ENCODE measurements at regions not wholly inside any gene's neighbourhood (a gene's known extent, or its start where the extent isn't known, plus 50 kb on each side); places are given as distances from the start of the nearest gene placed in this dataset.

DNA sequence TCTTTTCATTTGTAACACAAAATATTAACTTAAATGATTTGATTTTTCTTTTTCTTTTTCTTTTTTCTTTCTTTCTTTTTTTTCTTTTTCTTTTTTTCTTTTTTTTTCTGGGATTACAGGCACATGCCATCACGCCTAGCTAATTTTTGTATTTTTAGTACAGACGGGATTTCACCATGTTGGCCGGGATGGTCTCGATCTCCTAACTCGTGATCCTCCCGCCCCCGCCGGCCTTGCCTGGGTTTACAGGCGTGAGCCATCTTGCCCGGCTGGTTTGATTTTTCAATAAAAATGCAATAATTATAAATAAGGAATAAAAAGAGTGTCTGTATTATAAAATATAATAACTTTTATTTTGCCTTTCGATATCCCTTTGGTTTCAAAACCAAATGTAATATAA is 146.7 kb upstream of the RGS18 start:
- Mint-ChIP-seq H3K4me3 (ENCODE audit: unreplicated experiment) (no peak overlapping the region), H3K36me3 (ENCODE audit: low read depth, unreplicated experiment) (no peaks in the 10 kb centered on the region), H3K4me1 (ENCODE audit: low read depth, unreplicated experiment) (no peaks in the 10 kb centered on the region), H3K27ac (ENCODE audit: unreplicated experiment) (no peak overlapping the region), H3K9me3 (ENCODE audit: unreplicated experiment) (no peaks in the 10 kb centered on the region), H3K27me3 (ENCODE audit: low read depth, unreplicated experiment) (no peaks in the 10 kb centered on the region)
- Histone ChIP-seq H3K9ac (ENCODE audit: low read length) (no peak overlapping the region), H3K27me3 (ENCODE audit: insufficient read depth, low read length) (no peaks in the 10 kb centered on the region), H3K4me2 (ENCODE audit: low read length) (no peak overlapping the region), H4K20me1 (ENCODE audit: insufficient read depth, low read length) (no peaks in the 10 kb centered on the region), H3K27ac (ENCODE audit: low read depth, low read length) (no peak overlapping the region), H3K9me3 (ENCODE audit: insufficient read depth, low read depth, low read length) (no peaks in the 10 kb centered on the region), H3K79me2 (ENCODE audit: insufficient read depth, low read length) (no peaks in the 10 kb centered on the region), H3K4me3 (ENCODE audit: insufficient read depth, low read depth, low read length) (no peak overlapping the region), H3K4me1 (ENCODE audit: insufficient read depth, low read length) (no peaks in the 10 kb centered on the region), H2AFZ (ENCODE audit: low read depth, low read length) (no peak overlapping the region), H3K36me3 (ENCODE audit: insufficient read depth, low read length) (no peaks in the 10 kb centered on the region)
- TF ChIP-seq, protein P1, sequence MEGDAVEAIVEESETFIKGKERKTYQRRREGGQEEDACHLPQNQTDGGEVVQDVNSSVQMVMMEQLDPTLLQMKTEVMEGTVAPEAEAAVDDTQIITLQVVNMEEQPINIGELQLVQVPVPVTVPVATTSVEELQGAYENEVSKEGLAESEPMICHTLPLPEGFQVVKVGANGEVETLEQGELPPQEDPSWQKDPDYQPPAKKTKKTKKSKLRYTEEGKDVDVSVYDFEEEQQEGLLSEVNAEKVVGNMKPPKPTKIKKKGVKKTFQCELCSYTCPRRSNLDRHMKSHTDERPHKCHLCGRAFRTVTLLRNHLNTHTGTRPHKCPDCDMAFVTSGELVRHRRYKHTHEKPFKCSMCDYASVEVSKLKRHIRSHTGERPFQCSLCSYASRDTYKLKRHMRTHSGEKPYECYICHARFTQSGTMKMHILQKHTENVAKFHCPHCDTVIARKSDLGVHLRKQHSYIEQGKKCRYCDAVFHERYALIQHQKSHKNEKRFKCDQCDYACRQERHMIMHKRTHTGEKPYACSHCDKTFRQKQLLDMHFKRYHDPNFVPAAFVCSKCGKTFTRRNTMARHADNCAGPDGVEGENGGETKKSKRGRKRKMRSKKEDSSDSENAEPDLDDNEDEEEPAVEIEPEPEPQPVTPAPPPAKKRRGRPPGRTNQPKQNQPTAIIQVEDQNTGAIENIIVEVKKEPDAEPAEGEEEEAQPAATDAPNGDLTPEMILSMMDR (IDR thresholded peaks at IDR 0.05; ENCODE audit: insufficient read depth, low read depth, low read length) = no peak
- TF ChIP-seq EZH2 (IDR thresholded peaks at IDR 0.05; ENCODE audit: insufficient read depth, low read length) = no peak
- DNase-seq (ENCODE audit: low read depth) (no peak), FAIRE-seq (no peak)

DNA sequence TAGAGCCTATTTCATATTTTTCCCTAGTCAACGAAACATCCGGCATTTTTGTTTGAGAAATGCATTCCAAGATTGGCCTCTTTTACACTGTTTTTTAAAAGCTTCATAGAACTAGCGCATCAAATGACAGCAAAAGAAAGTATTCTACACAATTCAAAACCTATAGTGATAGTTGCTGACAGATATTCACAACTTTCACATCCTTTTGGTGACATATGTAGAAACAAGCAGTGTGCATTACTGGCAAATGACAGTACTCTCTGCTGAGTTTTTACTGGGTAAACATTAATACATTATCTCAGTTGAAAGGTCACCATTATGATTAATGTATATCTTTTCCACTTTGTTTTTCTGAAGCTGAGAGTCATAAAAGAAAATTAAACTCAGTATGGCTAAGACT is 135.4 kb upstream of the RGS18 start:
- H3K27ac ChIP-seq (ENCODE audit: low read depth, low read length) = no peak overlapping the region
- H3K9me3 ChIP-seq (ENCODE audit: insufficient read depth, low read depth, low read length) = peaks cover 2% of the 10 kb centered on the region
- no peaks in the 10 kb centered on the region for H3K4me1 Mint-ChIP-seq (ENCODE audit: low read depth, unreplicated experiment)
- no peaks in the 10 kb centered on the region for H3K27me3 Mint-ChIP-seq (ENCODE audit: low read depth, unreplicated experiment)
- TF ChIP-seq, protein P1 (IDR thresholded peaks at IDR 0.05; ENCODE audit: insufficient read depth, low read depth, low read length) = no peak
- no peak for TF ChIP-seq EZH2 (IDR thresholded peaks at IDR 0.05; ENCODE audit: insufficient read depth, low read length)
- no peaks in the 10 kb centered on the region for H3K36me3 ChIP-seq (ENCODE audit: insufficient read depth, low read length)
- no peaks in the 10 kb centered on the region for H3K27me3 ChIP-seq (ENCODE audit: insufficient read depth, low read length)
- DNase-seq (ENCODE audit: low read depth) (no peak), FAIRE-seq (no peak)
- no peaks in the 10 kb centered on the region for H3K9me3 Mint-ChIP-seq (ENCODE audit: unreplicated experiment)
- H2AFZ ChIP-seq (ENCODE audit: low read depth, low read length) = no peak overlapping the region
- H3K4me1 ChIP-seq (ENCODE audit: insufficient read depth, low read length) = no peaks in the 10 kb centered on the region
- no peaks in the 10 kb centered on the region for H3K36me3 Mint-ChIP-seq (ENCODE audit: low read depth, unreplicated experiment)
- no peak overlapping the region for H3K27ac Mint-ChIP-seq (ENCODE audit: unreplicated experiment)
- no peaks in the 10 kb centered on the region for H3K79me2 ChIP-seq (ENCODE audit: insufficient read depth, low read length)
- no peak overlapping the region for H3K4me2 ChIP-seq (ENCODE audit: low read length)
- no peak overlapping the region for H3K4me3 ChIP-seq (ENCODE audit: insufficient read depth, low read depth, low read length)
- H3K4me3 Mint-ChIP-seq (ENCODE audit: unreplicated experiment) = no peak overlapping the region
- H4K20me1 ChIP-seq (ENCODE audit: insufficient read depth, low read length) = no peaks in the 10 kb centered on the region
- H3K9ac ChIP-seq (ENCODE audit: low read length) = no peak overlapping the region

DNA sequence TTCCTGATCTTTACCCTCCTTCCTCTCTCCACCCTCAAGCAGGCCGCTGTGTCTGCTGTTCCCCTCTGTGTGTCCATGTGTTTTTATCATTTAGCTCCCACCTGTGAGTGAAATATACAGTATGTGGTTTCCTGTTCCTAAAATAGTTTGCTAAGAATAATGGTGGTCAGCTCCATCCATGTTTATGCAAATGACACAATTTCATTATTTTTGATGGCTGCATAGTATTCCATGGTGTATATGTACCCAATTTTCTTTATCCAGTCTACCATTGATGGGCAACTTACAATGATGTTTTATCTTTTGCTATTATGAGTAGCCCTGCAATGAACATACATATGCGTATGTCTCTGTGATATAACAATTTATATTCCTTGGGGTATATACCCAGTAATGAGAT is 133.4 kb upstream of the RGS18 start:
- Histone ChIP-seq H2AFZ (ENCODE audit: low read depth, low read length) (no peak overlapping the region), H3K79me2 (ENCODE audit: insufficient read depth, low read length) (no peaks in the 10 kb centered on the region), H3K36me3 (ENCODE audit: insufficient read depth, low read length) (no peaks in the 10 kb centered on the region), H4K20me1 (ENCODE audit: insufficient read depth, low read length) (no peaks in the 10 kb centered on the region), H3K27me3 (ENCODE audit: insufficient read depth, low read length) (no peaks in the 10 kb centered on the region), H3K4me3 (ENCODE audit: insufficient read depth, low read depth, low read length) (no peak overlapping the region), H3K4me2 (ENCODE audit: low read length) (no peak overlapping the region), H3K4me1 (ENCODE audit: insufficient read depth, low read length) (no peaks in the 10 kb centered on the region), H3K9me3 (ENCODE audit: insufficient read depth, low read depth, low read length) (peaks cover 2% of the 10 kb centered on the region), H3K9ac (ENCODE audit: low read length) (no peak overlapping the region), H3K27ac (ENCODE audit: low read depth, low read length) (no peak overlapping the region)
- TF ChIP-seq, protein P1 (IDR thresholded peaks at IDR 0.05; ENCODE audit: insufficient read depth, low read depth, low read length) = no peak
- no peak for TF ChIP-seq EZH2 (IDR thresholded peaks at IDR 0.05; ENCODE audit: insufficient read depth, low read length)
- H3K36me3 Mint-ChIP-seq (ENCODE audit: low read depth, unreplicated experiment) = no peaks in the 10 kb centered on the region
- no peak overlapping the region for H3K27ac Mint-ChIP-seq (ENCODE audit: unreplicated experiment)
- FAIRE-seq (no peak), DNase-seq (ENCODE audit: low read depth) (no peak)
- H3K4me1 Mint-ChIP-seq (ENCODE audit: low read depth, unreplicated experiment) = no peaks in the 10 kb centered on the region
- H3K27me3 Mint-ChIP-seq (ENCODE audit: low read depth, unreplicated experiment) = no peaks in the 10 kb centered on the region
- no peaks in the 10 kb centered on the region for H3K9me3 Mint-ChIP-seq (ENCODE audit: unreplicated experiment)
- no peak overlapping the region for H3K4me3 Mint-ChIP-seq (ENCODE audit: unreplicated experiment)
